Lower leg skin (tissue), 4 donors: ENCODE measurements at regions not wholly inside any gene's neighbourhood (a gene's known extent, or its start where the extent isn't known, plus 50 kb on each side); places are given as distances from the start of the nearest gene placed in this dataset.
"Not testable (repeated sequence)": the region's sequence is repeated elsewhere in the genome, so short reads cannot be mapped to it uniquely, and the experiment has no call there.

Experiments used
- DNase-seq, 2 donors: peaks; one replicate each; pipeline ENCODE4 v3.0.0-alpha.2; 2019; ENCODE audit warnings: low spot score in 2 of 2
- H3K4me3 ChIP-seq: fragments of 200-600 bp; sonication (generic); 2 replicates; pipeline ENCODE4 v1.5.1; 2017; ENCODE audit warnings: mild to moderate bottlenecking, low read depth; ENCODE audit not compliant: poor library complexity, severe bottlenecking
- CTCF ChIP-seq, 3 donors: fragments of 450-650 bp; IDR thresholded peaks; one replicate each; pipeline ENCODE4 v1.5.1; 2016; ENCODE audit warnings: antibody characterized with exemption in 3 of 3, mild to moderate bottlenecking in 3 of 3, moderate library complexity in 2 of 3
- POLR2A ChIP-seq, 2 donors: fragments of 450-650 bp; IDR thresholded peaks; one replicate each; pipeline ENCODE4 v1.6.1; 2016 to 2017; ENCODE audit warnings: antibody characterized with exemption in 2 of 2, mild to moderate bottlenecking in 1 of 2, moderate library complexity in 1 of 2
- WGBS, 2 donors: methylation state at CpG; one replicate each; pipeline ENCODE4 v1.1.5; 2018; 5-methylcytosine and 5-hydroxymethylcytosine counted together
- intact Hi-C: fragments of 100-400 bp; cut with DNase I; formaldehyde crosslinking; loops from one replicate; pipeline ENCODE4 v1.15.0; 2023; ENCODE audit warnings: low total_unique reads

- no peak overlapping the region for H3K4me3 ChIP-seq
- 63 to 79% methylated on average over 1 of the region's 1 CpG for WGBS, 2 donors
- no peak for DNase-seq
- intact Hi-C loops: loop anchor here (10.0 kb wide), 1 partner anchor 129 kb away; no protein-coding TSS in a partner anchor
- TF ChIP-seq POLR2A (IDR thresholded peaks at IDR 0.05) (no peak), CTCF (IDR thresholded peaks at IDR 0.05) (no peak)
Observed at GRCh38 chr11:13143486-13144297, 133.9 kb upstream of the BMAL1 start.

DNA sequence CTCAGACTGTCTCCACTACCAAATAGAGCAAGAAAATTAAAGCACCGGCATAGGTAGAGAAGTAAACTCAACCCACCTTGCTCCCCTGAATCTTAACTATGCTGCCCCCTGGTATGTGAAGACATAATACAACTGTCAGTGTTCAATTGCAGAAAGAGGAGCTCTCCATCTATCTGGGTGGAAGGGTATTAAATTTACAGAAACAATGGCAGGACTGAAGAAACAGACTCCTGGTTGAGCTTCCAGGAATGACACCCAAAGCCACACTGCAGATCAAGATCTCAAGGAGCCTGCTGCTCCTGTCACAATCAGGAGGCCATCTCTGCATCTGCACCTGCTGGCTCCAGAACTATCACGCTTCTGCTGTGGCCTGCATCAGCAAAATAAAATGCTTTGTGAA, 132.1 kb upstream of the BMAL1 start:
- intact Hi-C loops: loop anchor here (10.0 kb wide), 1 partner anchor 131 kb away; no protein-coding TSS in a partner anchor
- WGBS, 2 donors: 79 to 83% methylated on average over 2 of the region's 2 CpGs

DNA sequence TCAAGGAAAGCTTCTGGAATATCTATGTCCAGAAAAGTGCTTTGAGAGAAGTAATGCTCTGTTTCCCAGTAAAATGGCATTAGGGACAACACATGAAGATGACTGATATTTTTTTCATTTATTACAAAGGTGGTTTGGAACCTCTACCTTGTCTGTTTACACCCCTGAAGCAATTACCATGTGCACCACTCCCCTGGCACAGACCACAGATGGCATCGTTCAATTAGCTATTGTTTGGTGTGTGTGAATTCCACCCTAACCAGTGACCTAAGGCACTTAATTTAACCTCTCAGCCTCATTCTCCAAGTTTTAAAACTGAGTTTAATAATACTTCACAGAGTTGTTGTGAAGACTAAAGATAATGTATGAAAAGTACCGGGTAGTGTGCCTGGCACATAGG, 127.6 kb upstream of the BMAL1 start:
- intact Hi-C loops: loop anchor here (10.0 kb wide), 1 partner anchor 135 kb away; no protein-coding TSS in a partner anchor
- H3K4me3 ChIP-seq: no peak overlapping the region
- WGBS, 2 donors: 32 to 34% methylated on average over 2 of the region's 2 CpGs
- TF ChIP-seq POLR2A (IDR thresholded peaks at IDR 0.05): no peak
- TF ChIP-seq CTCF (IDR thresholded peaks at IDR 0.05): no peak
- DNase-seq: no peak

More for the DNA sequence above, 132.1 kb upstream of the BMAL1 start:
- no peak for DNase-seq
- TF ChIP-seq CTCF (IDR thresholded peaks at IDR 0.05) (no peak), POLR2A (IDR thresholded peaks at IDR 0.05) (no peak)
- H3K4me3 ChIP-seq: no peak overlapping the region

GRCh38 chr11:13150487-13150886, 127.1 kb upstream of the BMAL1 start:
- intact Hi-C loops: no loop called here
- DNase-seq: no peak
- no peak for TF ChIP-seq CTCF (IDR thresholded peaks at IDR 0.05)
- TF ChIP-seq POLR2A (IDR thresholded peaks at IDR 0.05): no peak
- 79 to 81% methylated on average over 5 of the region's 5 CpGs for WGBS, 2 donors
- H3K4me3 ChIP-seq: no peak overlapping the region

DNA sequence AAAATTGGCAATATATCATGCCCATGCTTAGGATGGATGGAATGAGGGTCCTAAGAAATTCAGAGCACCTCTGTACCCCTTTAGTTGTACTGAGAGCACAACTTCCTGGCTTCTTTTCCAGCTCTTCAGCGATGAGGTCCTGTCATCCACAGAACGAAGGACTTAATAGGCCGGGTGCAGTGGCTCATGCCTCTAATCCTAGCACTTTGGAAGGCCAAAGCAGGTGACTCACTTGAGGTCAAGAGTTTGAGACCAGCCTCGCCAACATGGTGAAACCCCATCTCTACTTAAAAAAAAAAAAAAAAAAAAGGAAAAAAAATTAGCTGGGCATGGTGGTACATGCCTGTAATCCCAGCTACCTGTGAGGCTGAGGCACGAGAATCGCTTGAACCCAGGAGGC, 125.3 kb upstream of the BMAL1 start:
- DNase-seq: no peak
- no peak overlapping the region for H3K4me3 ChIP-seq
- intact Hi-C loops: no loop called here
- TF ChIP-seq POLR2A (IDR thresholded peaks at IDR 0.05): no peak
- WGBS, 2 donors: 72 to 82% methylated on average over 6 of the region's 6 CpGs

GRCh38 chr11:13152736-13153541, 124.7 kb upstream of the BMAL1 start:
- 23 to 32% methylated on average over 2 of the region's 2 CpGs for WGBS, 2 donors
- no peak for DNase-seq
- intact Hi-C loops: no loop called here
- H3K4me3 ChIP-seq: no peak overlapping the region
- TF ChIP-seq POLR2A (IDR thresholded peaks at IDR 0.05) (no peak), CTCF (IDR thresholded peaks at IDR 0.05) (no peak)

DNA sequence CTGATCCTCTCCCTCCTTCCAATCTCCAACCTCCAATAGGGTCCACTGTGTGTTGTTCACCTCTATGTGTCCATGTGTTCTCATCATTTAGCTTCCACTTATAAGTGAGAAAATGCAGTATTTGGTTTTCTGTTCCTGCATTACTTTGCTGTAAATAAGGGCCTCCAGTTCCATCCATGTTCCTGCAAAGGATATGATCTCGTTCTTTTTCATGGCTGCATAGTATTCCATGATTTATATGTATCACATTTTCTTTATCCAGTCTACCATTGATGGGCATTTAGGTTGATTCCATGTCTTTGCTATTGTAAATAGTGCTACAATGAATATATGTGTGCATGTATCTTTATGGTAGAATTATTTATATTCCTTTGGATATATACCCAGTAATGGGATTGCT, 123.2 kb upstream of the BMAL1 start:
- DNase-seq, H3K4me3 ChIP-seq, intact Hi-C loops: not testable (repeated sequence)
- WGBS, 2 donors: 97% methylated on average over 1 of the region's 1 CpG
